ENCODE measurements at regions not wholly inside any gene's neighbourhood (a gene's known extent, or its start where the extent isn't known, plus 50 kb on each side); places are given as distances from the start of the nearest gene placed in this dataset.
A peak's percentile ranks its signal among the peaks of the same experiment; 100 is the strongest.

GRCh38 chr13:59533561-59534555 is 629.9 kb downstream of the DIAPH3 start:
- ATAC-seq, result no peak
- Histone ChIP-seq H3K4me1 (peaks cover 17% of the 10 kb centered on the region), H3K27ac (no peak overlapping the region), H3K36me3 (replicated peaks in 1 of 2; ENCODE audit: insufficient read depth in 1 of 2, low read depth in 2 of 2) (no peaks in the 10 kb centered on the region), H3K27me3 (no peaks in the 10 kb centered on the region), H3K9me3 (no peaks in the 10 kb centered on the region), H3K4me3 (no peak overlapping the region)
- no peak for TF ChIP-seq CTCF (IDR thresholded peaks at IDR 0.05)
- no peak for TF ChIP-seq POLR2A (IDR thresholded peaks at IDR 0.05)
- intact Hi-C loops (cut with DNase I), result no loop called here
- peak in 1 of 4 donors; percentile 10 for DNase-seq
- WGBS, 2 donors, result 30 to 35% methylated on average over 3 of the region's 3 CpGs

DNA sequence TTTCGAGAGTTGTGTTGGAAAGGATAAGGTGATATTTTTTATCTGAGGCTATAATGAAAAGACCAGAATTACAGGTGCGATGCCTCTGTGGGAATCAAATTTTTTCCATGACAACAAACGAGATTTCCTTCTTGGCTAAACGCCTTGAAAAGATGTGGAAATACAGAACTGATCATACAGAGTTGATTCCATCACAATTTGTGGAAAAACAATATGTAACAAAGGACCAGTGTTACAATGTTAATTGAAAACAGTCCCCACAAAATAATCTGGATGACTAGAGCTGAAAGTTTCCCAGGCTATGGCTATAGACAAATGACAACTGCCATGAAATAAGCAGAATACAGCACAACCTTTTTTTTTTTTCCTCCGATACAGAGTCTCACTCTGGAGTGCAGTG is 628.9 kb downstream of the DIAPH3 start:
- Histone ChIP-seq H3K4me3 (no peak overlapping the region), H3K27me3 (no peaks in the 10 kb centered on the region), H3K27ac (no peak overlapping the region), H3K36me3 (replicated peaks in 1 of 2; ENCODE audit: insufficient read depth in 1 of 2, low read depth in 2 of 2) (no peaks in the 10 kb centered on the region), H3K4me1 (peaks cover 17% of the 10 kb centered on the region), H3K9me3 (no peaks in the 10 kb centered on the region)
- DNase-seq, result no peak
- WGBS, 2 donors, result 47 to 52% methylated on average over 5 of the region's 5 CpGs
- intact Hi-C loops (cut with DNase I), result no loop called here
- TF ChIP-seq CTCF (IDR thresholded peaks at IDR 0.05) (no peak), POLR2A (IDR thresholded peaks at IDR 0.05) (no peak)
- no peak for ATAC-seq

DNA sequence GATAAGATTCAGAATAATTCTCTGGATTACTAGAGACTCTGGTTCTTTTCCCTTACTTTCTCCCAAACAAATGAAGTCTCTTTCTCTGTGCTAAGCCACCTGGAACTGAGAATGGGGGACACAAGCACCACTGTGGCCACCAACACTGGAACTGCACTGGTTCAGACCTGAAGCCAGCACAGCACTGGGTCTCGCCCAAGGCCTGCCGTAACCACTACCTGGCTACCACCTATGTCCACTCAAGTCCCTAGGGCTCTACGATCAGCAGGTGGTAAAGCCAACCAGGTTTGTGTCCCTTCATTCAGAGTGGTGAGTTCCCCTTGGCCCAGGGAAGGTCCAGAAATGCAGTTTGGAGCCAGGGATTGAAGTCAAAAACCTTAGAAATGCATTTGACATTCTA is 626.2 kb downstream of the DIAPH3 start:
- Histone ChIP-seq H3K4me1 (peaks cover 10% of the 10 kb centered on the region), H3K36me3 (replicated peaks in 1 of 2; ENCODE audit: insufficient read depth in 1 of 2, low read depth in 2 of 2) (no peaks in the 10 kb centered on the region), H3K27ac (no peak overlapping the region), H3K27me3 (no peaks in the 10 kb centered on the region), H3K4me3 (no peak overlapping the region), H3K9me3 (no peaks in the 10 kb centered on the region)
- intact Hi-C loops (cut with DNase I), result no loop called here
- DNase-seq, result no peak
- 94 to 97% methylated on average over 3 of the region's 3 CpGs for WGBS, 2 donors
- ATAC-seq, result no peak
- TF ChIP-seq CTCF (IDR thresholded peaks at IDR 0.05) (no peak), POLR2A (IDR thresholded peaks at IDR 0.05) (no peak)

- Histone ChIP-seq H3K4me3 (no peak overlapping the region), H3K4me1 (peaks cover 7% of the 10 kb centered on the region), H3K36me3 (replicated peaks in 1 of 2; ENCODE audit: insufficient read depth in 1 of 2, low read depth in 2 of 2) (no peaks in the 10 kb centered on the region), H3K27ac (no peak overlapping the region), H3K9me3 (no peaks in the 10 kb centered on the region), H3K27me3 (no peaks in the 10 kb centered on the region)
- no peak for TF ChIP-seq POLR2A (IDR thresholded peaks at IDR 0.05)
- TF ChIP-seq CTCF (IDR thresholded peaks at IDR 0.05), result no peak
- no peak for ATAC-seq
- WGBS, 2 donors, result 43 to 49% methylated on average over 3 of the region's 3 CpGs
- no peak for DNase-seq
- intact Hi-C loops (cut with DNase I), result no loop called here
Measured at GRCh38 chr13:59538512-59538911, 625.2 kb downstream of the DIAPH3 start.

DNA sequence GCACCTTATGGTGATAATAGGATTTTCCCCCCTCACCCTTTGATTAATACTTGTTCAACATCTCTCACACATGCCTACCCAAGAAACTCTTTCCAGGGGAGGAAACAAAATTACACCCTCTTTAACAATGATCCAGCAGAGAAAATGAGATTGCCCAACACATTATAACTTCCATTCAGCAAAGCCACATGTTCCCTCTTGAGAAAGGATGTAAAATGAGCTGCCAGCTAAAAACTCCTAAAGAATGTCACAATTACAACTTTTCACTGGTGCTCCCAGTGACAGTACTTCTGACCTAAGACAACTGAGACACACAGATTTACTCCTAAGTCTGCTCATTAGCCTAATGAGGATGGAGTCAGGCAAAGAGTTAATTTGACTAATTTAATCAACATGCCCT is 621.4 kb downstream of the DIAPH3 start:
- Histone ChIP-seq H3K27me3 (no peaks in the 10 kb centered on the region), H3K27ac (no peak overlapping the region), H3K4me3 (no peak overlapping the region), H3K9me3 (no peaks in the 10 kb centered on the region), H3K4me1 (no peaks in the 10 kb centered on the region), H3K36me3 (replicated peaks in 1 of 2; ENCODE audit: insufficient read depth in 1 of 2, low read depth in 2 of 2) (no peaks in the 10 kb centered on the region)
- DNase-seq, result no peak
- TF ChIP-seq POLR2A (IDR thresholded peaks at IDR 0.05) (no peak), CTCF (IDR thresholded peaks at IDR 0.05) (no peak)
- ATAC-seq, result no peak
- intact Hi-C loops (cut with DNase I), result no loop called here
